Neural cell (in vitro differentiated cells): ENCODE measurements at regions not wholly inside any gene's neighbourhood (a gene's known extent, or its start where the extent isn't known, plus 50 kb on each side); places are given as distances from the start of the nearest gene placed in this dataset.

Source experiments
- H2AFZ ChIP-seq: fragments of 200-600, 300-800 bp; sonication (generic), shearing (Covaris generic); 2 replicates; pipeline ENCODE4 v1.6.0; 2014; ENCODE audit warnings: low read depth, mild to moderate bottlenecking, antibody characterized with exemption, low read length, moderate library complexity
- H3F3A ChIP-seq: fragments of 200-600 bp; shearing (Covaris generic); 2 replicates; pipeline ENCODE4 v1.6.1; 2016; ENCODE audit warnings: mild to moderate bottlenecking, moderate library complexity, mixed read lengths, antibody characterized with exemption, low read length; ENCODE audit not compliant: insufficient read depth, poor library complexity, severe bottlenecking
- H3K27ac ChIP-seq: fragments of 200-600, 300-800 bp; sonication (generic), shearing (Covaris generic); 2 replicates; pipeline ENCODE4 v1.5.1; 2014; ENCODE audit warnings: mild to moderate bottlenecking, low read length, moderate library complexity
- H3K27me3 ChIP-seq: fragments of 300-800, 200-600 bp; sonication (generic), shearing (Covaris generic); 2 replicates; pipeline ENCODE4 v1.6.0; 2014; ENCODE audit warnings: mild to moderate bottlenecking, low read depth, low read length, moderate library complexity; ENCODE audit not compliant: insufficient read depth
- H3K36me3 ChIP-seq: fragments of 300-800, 200-600 bp; sonication (generic), shearing (Covaris generic); 2 replicates; pipeline ENCODE4 v1.5.1; 2014; ENCODE audit warnings: mild to moderate bottlenecking, antibody characterized with exemption, low read length, moderate library complexity; ENCODE audit not compliant: insufficient read depth
- H3K4me2 ChIP-seq: fragments of 300-800, 200-600 bp; sonication (generic), shearing (Covaris generic); 2 replicates; pipeline ENCODE4 v1.6.0; 2014; ENCODE audit warnings: mild to moderate bottlenecking, low read length
- H3K4me3 ChIP-seq: fragments of 300-800, 200-600 bp; sonication (generic), shearing (Covaris generic); 2 replicates; pipeline ENCODE4 v1.5.1; 2014; ENCODE audit warnings: mild to moderate bottlenecking, low read length, moderate library complexity
- H3K79me2 ChIP-seq: fragments of 200-600 bp; shearing (Covaris generic); replicated peaks from 2 replicates; pipeline ENCODE4 v1.6.0; 2014; ENCODE audit warnings: mild to moderate bottlenecking, low read length, moderate library complexity; ENCODE audit not compliant: insufficient read depth
- H3K9ac ChIP-seq: fragments of 300-800, 200-600 bp; sonication (generic), shearing (Covaris generic); 2 replicates; pipeline ENCODE4 v1.6.1; 2016; ENCODE audit warnings: mild to moderate bottlenecking, low read length, mixed read lengths
- H3K9me2 ChIP-seq: fragments of 200-600 bp; shearing (Covaris generic); 2 replicates; pipeline ENCODE4 v1.6.1; 2016; ENCODE audit warnings: mild to moderate bottlenecking, low read length, mixed read lengths; ENCODE audit not compliant: insufficient read depth
- H3K9me3 ChIP-seq: fragments of 200-600, 300-800 bp; sonication (generic), shearing (Covaris generic); 2 replicates; pipeline ENCODE4 v1.6.1; 2016; ENCODE audit warnings: mild to moderate bottlenecking, mixed run types, low read length, moderate library complexity, mixed read lengths
- H4K20me1 ChIP-seq: fragments of 200-600 bp; shearing (Covaris generic); 2 replicates; pipeline ENCODE4 v1.6.1; 2016; ENCODE audit warnings: mild to moderate bottlenecking, mixed run types; ENCODE audit not compliant: insufficient read depth
- CTCF ChIP-seq: fragments of 450-650 bp; IDR thresholded peaks from 2 replicates; pipeline ENCODE4 v1.5.1; 2014; ENCODE audit warnings: antibody characterized with exemption, mild to moderate bottlenecking, moderate library complexity; ENCODE audit not compliant: poor library complexity, severe bottlenecking
- EP300 ChIP-seq: fragments of 450-650 bp; conservative IDR thresholded peaks from 2 replicates; pipeline ENCODE4 v1.6.1; 2014; ENCODE audit warnings: antibody characterized with exemption, mild to moderate bottlenecking, moderate library complexity; ENCODE audit not compliant: poor library complexity, severe bottlenecking
- EZH2 ChIP-seq: fragments of 200-600, 300-800 bp; shearing (Covaris generic), sonication (generic); IDR thresholded peaks from 2 replicates; pipeline ENCODE4 v1.6.1; 2014; ENCODE audit warnings: antibody characterized with exemption, low read length, borderline replicate concordance, mild to moderate bottlenecking; ENCODE audit not compliant: insufficient read depth, poor library complexity, severe bottlenecking
- MXI1 ChIP-seq: fragments of 450-650 bp; conservative IDR thresholded peaks from 2 replicates; pipeline ENCODE4 v1.6.1; 2014; ENCODE audit warnings: antibody characterized with exemption, mild to moderate bottlenecking; ENCODE audit not compliant: poor library complexity, severe bottlenecking
- POLR2AphosphoS5 ChIP-seq: IDR thresholded peaks from 2 replicates; pipeline ENCODE4 v1.6.1; 2012
- RAD21 ChIP-seq: fragments of 450-650 bp; conservative IDR thresholded peaks from 2 replicates; pipeline ENCODE4 v1.6.1; 2014; ENCODE audit warnings: antibody characterized with exemption, mild to moderate bottlenecking, moderate library complexity
- REST ChIP-seq: IDR thresholded peaks from 2 replicates; pipeline ENCODE4 v1.6.1; 2012; ENCODE audit warnings: borderline replicate concordance
- SMC3 ChIP-seq: fragments of 450-650 bp; conservative IDR thresholded peaks from 2 replicates; pipeline ENCODE4 v1.6.1; 2014; ENCODE audit warnings: antibody characterized with exemption, mild to moderate bottlenecking, moderate library complexity; ENCODE audit not compliant: poor library complexity
- TAF1 ChIP-seq: IDR thresholded peaks from 2 replicates; pipeline ENCODE4 v1.6.1; 2012; ENCODE audit warnings: low read depth

GRCh38 chr14:100405760-100406455 lies 82.8 kb downstream of the SLC25A47 start:
- Histone ChIP-seq H3K27ac (no peak overlapping the region), H3K79me2 (no peaks in the 10 kb centered on the region), H3K9me3 (no peaks in the 10 kb centered on the region), H2AFZ (no peak overlapping the region), H4K20me1 (no peaks in the 10 kb centered on the region), H3K9me2 (no peaks in the 10 kb centered on the region), H3F3A (no peaks in the 10 kb centered on the region), H3K4me3 (no peak overlapping the region), H3K4me2 (no peak overlapping the region), H3K36me3 (no peaks in the 10 kb centered on the region), H3K9ac (no peak overlapping the region), H3K27me3 (no peaks in the 10 kb centered on the region)
- TF ChIP-seq RAD21 (no peak), REST (no peak), SMC3 (no peak), EZH2 (no peak), CTCF (no peak), EP300 (no peak), POLR2AphosphoS5 (no peak), TAF1 (no peak), MXI1 (no peak)

GRCh38 chr14:100406505-100407131 lies 83.5 kb downstream of the SLC25A47 start:
- H3K9me3 ChIP-seq = no peaks in the 10 kb centered on the region
- TF ChIP-seq TAF1 (no peak), EP300 (no peak), POLR2AphosphoS5 (no peak), CTCF (no peak), EZH2 (no peak), RAD21 (no peak), MXI1 (no peak), SMC3 (no peak)
- no peaks in the 10 kb centered on the region for H4K20me1 ChIP-seq
- H3K4me3 ChIP-seq = no peak overlapping the region
- no peaks in the 10 kb centered on the region for H3K27me3 ChIP-seq
- no peaks in the 10 kb centered on the region for H3F3A ChIP-seq
- no peak overlapping the region for H2AFZ ChIP-seq
- no peaks in the 10 kb centered on the region for H3K79me2 ChIP-seq
- no peak overlapping the region for H3K9ac ChIP-seq
- H3K27ac ChIP-seq = no peak overlapping the region
- H3K4me2 ChIP-seq = no peak overlapping the region
- no peaks in the 10 kb centered on the region for H3K9me2 ChIP-seq
- H3K36me3 ChIP-seq = no peaks in the 10 kb centered on the region
